GM12874 (cell line): ENCODE measurements at regions not wholly inside any gene's neighbourhood (a gene's known extent, or its start where the extent isn't known, plus 50 kb on each side); places are given as distances from the start of the nearest gene placed in this dataset.

Experiments used
- TF ChIP-seq, protein P1 (sequence below): IDR thresholded peaks from 2 replicates; pipeline ENCODE4 v1.5.1; 2011; ENCODE audit warnings: low read depth, mild to moderate bottlenecking, control low read depth, low read length, moderate library complexity; ENCODE audit not compliant: insufficient read depth

GRCh38 chr6:117130125-117130524 is 135.2 kb upstream of the VGLL2 start:
- TF ChIP-seq, protein P1, sequence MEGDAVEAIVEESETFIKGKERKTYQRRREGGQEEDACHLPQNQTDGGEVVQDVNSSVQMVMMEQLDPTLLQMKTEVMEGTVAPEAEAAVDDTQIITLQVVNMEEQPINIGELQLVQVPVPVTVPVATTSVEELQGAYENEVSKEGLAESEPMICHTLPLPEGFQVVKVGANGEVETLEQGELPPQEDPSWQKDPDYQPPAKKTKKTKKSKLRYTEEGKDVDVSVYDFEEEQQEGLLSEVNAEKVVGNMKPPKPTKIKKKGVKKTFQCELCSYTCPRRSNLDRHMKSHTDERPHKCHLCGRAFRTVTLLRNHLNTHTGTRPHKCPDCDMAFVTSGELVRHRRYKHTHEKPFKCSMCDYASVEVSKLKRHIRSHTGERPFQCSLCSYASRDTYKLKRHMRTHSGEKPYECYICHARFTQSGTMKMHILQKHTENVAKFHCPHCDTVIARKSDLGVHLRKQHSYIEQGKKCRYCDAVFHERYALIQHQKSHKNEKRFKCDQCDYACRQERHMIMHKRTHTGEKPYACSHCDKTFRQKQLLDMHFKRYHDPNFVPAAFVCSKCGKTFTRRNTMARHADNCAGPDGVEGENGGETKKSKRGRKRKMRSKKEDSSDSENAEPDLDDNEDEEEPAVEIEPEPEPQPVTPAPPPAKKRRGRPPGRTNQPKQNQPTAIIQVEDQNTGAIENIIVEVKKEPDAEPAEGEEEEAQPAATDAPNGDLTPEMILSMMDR = no peak

DNA sequence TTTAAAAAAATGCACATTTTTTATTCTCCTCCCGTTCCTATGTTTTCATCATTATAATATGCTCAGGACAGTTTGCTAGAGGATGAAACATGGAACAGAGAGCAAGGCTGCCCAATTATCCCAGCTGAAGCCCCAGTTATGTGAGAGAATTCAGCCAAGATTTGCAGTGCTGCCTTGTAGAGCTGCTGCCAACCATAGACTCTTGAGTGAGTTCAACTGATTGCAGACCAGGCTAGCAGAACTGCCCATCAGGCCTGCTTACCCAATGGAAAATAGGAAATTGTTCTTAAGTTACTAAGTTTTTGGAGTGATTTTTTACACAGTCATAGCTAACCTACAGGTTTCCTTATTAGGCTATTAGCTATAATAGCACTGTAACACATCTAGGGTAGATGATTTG is 128.7 kb upstream of the VGLL2 start:
- TF ChIP-seq, protein P1 = no peak

- TF ChIP-seq, protein P1 = no peak
Observed at GRCh38 chr6:117137711-117138110, 127.6 kb upstream of the VGLL2 start.

GRCh38 chr6:117138425-117138824 is 126.9 kb upstream of the VGLL2 start:
- TF ChIP-seq, protein P1 = no peak

DNA sequence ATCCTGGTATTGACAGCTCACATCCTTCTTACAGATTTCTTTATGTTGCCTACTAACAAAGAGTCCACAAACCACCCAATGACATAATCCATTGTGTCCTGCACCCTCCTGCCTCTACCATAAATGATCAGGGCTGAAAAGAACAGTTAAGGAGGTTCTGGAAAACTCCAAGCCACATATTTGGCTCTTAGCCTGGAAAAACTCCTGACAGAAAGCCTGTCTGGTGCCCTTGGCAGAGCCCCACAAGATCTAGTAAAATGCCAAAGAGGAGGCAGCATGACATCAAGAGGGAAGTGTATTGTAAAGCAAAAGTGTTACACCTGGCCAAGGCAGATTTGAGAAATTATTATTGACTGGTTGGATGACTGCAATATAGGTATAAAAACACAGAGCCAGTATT is 126.4 kb upstream of the VGLL2 start:
- TF ChIP-seq, protein P1 = no peak

GRCh38 chr6:117142142-117142541 is 123.2 kb upstream of the VGLL2 start:
- TF ChIP-seq, protein P1 = no peak

- TF ChIP-seq, protein P1 = no peak
Observed at GRCh38 chr6:117142995-117143394, 122.4 kb upstream of the VGLL2 start.

GRCh38 chr6:117143647-117144046 is 121.7 kb upstream of the VGLL2 start:
- TF ChIP-seq, protein P1 = no peak
